SIG-M5 treated with dmso at 0.1 percent for 504 hours (cell line): ENCODE measurements at regions not wholly inside any gene's neighbourhood (a gene's known extent, or its start where the extent isn't known, plus 50 kb on each side); places are given as distances from the start of the nearest gene placed in this dataset.

Source experiments
- DNase-seq: peaks from one replicate; lab custom pipeline; 2025; ENCODE audit not compliant: unreplicated experiment; lab: John Stamatoyannopoulos, UW

DNA sequence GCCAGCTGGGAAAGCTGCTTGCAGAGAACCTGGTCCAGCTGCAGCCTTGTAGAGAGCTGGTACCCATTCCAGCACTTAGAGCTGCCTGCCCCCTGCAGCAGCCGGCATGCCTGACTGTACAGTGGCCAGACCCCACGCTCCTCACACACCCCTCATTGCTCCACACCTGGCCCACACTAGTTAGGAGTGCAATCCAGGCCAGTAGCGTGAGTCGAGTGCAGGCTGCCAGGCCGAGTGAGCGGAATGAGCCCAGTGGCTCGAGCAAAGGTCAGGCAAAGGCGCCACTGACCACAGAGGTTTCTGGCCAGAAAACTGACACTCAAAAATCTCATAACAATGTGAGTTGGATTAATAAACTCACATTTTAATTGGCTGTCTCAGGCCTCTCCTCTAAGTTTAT is 921.7 kb upstream of the KCND2 start:
- DNase-seq: no peak

DNA sequence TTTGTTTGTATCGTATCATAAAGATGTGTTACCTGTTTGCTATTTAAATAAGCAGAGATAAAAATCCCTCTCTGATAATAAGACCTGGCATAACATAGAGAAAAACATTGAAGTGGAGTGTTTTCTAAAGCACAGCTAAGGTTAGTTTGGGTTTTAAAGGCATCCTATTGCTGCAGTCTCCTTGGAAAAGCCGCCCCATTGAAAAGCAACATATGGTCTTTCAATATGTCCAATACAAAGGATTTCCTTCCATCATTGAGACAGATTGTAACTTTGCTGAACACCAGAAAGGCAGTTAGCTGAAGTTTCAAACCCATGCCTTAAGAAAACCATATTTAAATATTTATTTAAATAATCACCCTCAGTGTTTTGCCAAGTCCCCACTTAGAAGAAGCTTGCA is 898.5 kb upstream of the KCND2 start:
- DNase-seq: no peak

DNA sequence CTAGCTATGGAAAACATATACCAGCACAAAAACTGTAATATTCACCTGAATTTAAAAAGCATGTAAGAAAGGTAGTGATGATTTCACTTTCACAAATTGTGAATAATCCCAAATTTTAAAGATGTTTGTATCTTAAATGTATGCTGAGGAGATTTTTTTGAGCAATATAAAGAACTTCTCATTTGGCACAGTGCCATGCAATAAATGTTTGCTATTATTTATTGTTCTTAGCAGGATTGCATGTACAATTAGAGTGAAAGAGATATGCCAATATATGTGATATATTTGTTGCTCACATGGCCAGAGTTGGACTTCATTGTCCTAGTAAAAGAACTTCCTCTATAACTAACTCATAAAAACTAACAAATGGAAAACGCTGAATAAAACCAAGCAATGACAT is 895.1 kb upstream of the KCND2 start:
- no peak for DNase-seq

DNA sequence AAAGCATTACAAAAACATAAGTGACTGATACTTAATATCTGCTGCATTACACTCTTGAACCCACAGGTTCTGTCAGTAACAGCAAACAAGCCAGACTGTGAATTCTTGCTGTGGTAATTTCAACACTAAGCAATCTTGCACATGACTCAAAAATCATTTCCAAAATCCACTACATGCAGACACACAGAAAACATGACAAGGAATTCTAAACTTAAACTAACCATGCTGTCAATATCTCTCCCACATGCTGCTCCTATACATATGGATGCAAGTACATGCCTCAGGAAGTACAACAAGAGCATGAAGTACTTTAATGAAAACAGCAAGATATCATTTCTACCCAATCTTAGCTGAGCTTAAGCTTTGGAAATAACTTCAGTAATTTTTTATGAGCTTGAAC is 890.2 kb upstream of the KCND2 start:
- no peak for DNase-seq

DNA sequence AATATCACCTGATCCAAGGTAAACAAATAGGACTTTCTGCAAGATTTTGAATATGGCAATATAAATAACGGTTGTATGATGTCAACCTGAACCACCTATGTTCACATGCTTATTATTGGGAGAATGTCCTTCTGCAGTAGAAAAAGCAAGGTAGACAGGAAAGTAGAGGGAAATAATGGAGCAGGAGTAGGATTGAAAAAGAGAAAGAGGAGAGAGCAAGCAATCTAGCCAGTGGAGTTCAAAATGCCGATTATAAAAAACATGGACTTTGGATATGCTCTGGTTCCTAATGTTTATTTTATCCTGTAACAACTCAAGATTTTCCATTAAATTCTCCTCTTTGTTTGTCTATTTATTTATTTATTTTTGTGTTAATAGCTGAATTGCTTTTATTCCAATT is 878.0 kb upstream of the KCND2 start:
- no peak for DNase-seq

DNA sequence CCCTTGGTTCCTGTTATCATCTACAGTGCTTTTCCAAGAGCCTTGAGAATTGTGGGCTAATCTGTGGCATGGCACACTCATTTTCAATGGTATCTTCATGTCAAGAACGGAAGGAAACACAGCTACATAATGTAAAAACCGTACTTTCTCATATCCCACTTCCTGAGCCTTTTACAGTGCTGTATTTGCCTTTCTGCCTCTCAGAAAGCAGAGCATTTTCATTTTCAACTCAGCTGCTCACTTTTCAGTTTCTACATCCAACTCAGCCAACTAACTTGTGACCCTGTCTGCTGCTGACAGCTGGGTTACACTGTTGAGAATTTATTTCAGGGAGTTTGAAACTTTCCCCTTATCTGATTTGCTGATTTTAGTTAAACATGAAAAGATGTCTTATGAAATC is 875.8 kb upstream of the KCND2 start:
- DNase-seq: no peak

DNA sequence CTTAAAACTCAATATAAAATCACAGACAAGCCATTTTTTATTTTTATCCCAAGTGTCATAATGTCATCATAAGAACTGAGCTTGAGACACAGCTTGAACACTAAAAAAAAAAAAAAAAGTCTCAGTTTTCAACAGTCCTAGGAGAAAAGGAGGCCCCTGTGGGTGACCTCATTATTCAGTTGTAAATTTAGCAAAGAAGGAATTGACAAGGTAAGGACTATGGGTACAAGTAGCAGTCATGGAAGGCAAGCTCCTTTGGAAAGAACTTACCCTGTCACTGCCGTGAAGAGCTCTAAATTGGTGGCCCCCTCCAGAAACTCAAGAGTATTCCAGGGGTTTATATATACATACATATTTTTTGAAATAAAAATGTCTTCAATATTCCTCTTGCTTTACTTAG is 864.4 kb upstream of the KCND2 start:
- DNase-seq: no peak

DNA sequence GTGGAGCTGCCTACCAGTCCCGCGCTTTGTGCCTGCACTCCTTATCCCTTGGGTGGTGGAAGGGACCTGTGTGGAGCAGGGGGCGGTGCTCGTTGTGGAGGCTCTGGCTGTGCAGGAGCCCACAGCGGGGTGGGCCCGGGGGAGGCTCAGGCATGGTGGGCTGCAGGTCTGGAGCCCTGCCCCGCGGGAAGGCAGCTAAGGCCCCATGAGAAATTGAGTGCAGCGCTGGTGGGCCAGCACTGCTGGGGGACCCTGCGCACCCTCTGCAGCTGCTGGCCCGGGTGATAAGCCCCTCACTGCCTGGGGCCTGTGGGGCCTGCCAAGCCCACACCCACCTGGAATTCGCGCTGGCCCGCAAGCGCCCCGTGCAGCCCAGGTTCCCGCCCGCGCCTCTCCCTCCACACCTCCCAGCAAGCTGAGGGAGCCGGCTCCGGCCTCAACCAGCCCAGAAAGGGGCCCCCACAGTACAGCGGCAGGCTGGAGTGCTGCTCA is 859.6 kb upstream of the KCND2 start:
- DNase-seq: no peak

DNA sequence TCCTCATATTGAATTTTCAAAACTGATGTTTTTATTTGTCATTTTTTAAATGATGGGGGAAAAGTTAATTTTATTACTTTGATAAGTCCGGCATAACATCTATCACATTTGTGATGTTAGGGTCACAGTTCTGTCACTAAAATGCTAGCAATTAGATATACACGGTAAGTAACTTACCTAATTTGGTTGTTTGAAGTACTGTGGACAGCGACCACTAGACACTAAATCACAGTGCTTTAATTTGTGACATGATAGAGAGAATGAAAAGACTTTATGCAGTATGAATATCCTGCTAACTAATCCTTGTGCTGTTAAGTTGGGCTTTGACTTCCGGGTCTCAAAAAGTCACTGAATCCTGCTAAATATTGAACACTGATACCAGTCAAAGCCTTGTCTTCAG is 857.3 kb upstream of the KCND2 start:
- DNase-seq: no peak

DNA sequence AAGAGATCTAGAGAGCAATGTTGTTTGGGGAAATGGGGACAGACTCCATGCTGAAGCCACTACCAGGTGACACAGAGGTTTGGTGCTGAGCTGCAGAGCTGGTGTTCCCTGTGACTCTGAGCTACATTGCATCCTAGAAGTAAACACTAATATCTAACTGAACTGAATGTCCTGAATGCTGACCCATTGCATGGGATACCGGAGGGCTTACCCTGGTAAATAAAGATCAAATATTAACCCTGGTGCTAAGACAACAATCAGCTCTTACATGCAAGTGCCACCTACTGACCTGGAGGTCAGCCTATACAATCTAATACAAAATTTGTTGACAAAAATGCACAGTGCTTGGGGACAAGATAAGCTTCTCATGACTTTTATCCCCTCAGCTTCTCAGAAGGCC is 851.3 kb upstream of the KCND2 start:
- no peak for DNase-seq

DNA sequence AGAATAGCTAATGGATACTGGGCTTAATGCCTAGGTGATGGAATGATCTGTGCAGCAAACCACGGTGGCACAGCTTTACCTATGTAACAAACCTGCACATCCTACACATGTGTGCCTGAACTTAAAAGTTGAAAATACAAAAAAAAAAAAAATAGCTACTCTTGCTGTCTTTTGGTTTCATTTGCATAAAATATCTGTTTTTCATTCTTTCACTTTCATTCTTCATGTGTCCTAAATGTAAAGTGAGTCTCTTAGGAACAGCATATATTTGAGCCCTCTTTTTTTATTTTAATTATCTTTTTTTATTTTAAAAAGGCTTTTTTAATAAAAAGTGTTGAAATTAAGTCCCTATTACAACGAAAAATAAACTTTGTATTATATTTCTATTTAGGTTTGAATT is 836.1 kb upstream of the KCND2 start:
- no peak for DNase-seq

DNA sequence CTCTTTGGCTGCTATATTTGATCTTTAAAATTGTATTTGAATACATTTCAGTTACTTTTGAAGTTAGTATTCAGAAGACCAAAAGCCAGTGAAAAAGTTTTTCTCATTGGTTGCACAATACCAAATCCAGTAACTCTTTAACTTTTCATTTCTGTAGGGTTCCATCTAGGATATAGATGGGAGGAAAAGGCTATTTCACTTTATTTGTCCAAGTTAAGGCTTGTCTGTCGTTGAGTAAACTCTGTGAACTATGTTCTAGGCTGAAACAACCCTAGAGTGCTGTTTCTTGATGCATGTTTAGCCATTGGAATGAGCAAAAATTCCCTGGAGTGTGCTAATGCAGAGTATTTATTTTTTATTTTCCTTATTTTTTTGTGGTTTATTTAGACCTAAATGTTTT is 834.7 kb upstream of the KCND2 start:
- no peak for DNase-seq

DNA sequence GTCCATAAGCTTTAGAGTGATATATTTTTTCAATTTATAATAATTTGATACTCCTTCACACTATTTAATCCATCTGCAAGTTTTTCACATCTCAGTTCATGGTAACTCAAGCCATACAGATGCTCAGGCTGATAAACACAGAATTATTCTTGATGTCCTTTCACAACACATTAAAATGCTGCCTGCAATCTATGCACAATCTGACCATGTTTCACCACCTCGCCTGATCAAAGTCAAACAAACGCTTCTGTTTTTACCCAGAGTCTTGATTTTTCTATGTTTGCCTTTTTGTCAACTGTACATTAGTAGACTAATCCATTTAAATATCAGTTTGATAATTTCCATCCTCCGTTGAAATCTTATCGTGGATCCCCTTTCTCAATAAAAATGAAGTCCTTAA is 833.8 kb upstream of the KCND2 start:
- DNase-seq: no peak

DNA sequence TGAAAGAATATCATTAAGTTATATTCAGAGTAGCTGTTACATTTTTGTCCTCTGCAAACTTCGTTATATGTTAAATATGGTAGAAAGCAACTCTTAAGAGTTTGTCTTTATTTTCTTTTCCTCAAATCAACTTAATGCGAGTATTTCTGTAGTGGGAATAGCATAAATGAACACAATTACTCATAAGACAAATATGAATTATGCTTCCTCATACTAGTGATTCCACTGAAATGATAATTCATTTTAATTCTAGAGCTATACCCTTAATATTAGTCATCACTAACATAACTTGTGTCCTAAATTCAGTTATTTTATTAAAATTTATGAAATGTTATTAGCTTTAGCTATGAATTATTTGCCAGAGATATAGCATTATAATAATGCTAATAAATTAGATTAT is 820.6 kb upstream of the KCND2 start:
- no peak for DNase-seq

DNA sequence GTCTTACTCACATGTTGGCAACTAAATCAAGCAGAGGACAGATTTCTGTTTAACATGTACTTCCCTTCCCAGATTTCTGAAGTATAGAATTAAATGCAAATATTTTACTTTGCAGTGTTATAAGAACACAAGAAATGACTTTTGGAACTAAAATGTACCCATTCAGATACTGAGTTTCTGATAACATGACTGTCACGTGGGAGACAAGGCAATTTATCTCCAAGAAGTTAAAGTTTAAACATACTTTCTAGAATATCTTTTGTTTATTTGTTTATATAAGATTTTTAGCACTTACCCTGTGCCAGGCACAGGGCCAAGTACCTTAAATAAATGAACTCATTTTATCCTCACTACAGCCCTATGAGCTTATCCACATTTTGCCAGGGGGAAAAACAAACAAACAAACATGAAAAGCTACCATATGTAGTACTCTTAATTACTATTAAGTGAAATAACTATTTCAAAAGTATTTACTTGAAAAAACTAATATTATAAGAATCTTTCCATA is 807.1 kb upstream of the KCND2 start:
- no peak for DNase-seq

DNA sequence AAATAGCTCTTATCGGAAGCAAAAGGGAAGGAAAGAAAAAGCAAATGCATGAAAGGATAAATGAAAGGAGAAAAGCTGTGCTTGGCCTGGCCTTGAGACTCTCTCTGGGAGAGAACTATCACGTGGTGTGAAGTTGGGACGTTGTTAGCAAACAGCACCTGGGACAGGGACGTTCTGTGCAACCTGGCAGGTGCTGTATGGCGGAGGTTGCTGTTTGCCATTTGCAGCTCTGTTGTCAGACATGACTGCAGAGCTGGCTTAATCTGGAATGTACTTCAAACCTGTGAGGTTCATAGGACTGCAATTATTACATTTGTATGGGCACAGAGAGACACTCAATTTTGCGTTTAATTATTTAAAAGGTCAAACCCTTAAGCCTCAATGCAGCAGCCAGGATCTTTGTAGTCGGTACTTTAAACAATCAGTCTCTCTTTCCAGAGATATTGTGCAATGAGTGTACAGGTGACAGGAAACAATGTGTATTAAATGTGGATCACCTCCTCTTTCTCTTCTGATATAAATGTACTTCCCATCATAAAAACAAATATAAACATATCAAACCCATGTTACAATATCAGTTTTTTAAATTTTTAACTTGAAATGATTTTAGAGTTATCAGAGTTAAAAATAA is 800.5 kb upstream of the KCND2 start:
- no peak for DNase-seq

DNA sequence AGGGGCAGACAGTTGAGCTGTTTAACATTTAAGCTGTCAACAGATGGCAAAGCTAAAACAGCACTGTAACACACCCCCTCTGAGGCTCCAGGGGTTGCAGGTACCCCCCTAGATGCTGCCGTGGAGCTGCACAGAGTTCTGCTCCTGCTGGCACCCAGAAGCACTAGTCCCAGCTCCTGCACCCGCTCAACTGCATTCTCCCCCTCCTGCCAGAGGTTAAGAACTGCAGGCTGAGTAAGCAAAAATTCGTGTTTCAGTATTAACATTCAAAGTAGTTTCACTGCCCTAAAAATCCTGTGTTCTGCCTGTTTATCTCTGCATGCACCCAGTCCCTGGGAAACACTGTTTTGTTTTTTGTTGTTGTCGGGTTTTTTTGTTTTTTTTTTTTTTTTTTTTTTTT is 790.8 kb upstream of the KCND2 start:
- DNase-seq: peak; percentile 72

DNA sequence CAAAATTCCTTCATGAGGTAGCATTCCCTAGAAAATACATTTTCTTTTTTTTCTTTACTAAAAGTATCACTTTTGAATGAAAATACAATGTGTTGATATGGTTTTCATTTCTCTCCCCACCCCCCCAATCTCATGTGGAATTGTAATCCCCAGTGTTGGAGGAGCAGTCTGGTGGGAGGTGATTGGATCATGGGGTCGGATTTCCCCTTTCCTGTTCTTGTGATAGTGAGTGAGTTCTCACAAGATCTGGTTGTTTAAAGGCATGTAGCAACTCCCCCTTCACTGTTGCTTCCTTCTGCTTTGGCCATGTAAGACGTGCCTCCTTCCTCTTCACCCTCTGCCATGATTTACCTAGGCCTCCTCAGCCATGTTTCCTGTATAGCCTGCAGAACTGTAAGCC is 790.3 kb upstream of the KCND2 start:
- DNase-seq: no peak

DNA sequence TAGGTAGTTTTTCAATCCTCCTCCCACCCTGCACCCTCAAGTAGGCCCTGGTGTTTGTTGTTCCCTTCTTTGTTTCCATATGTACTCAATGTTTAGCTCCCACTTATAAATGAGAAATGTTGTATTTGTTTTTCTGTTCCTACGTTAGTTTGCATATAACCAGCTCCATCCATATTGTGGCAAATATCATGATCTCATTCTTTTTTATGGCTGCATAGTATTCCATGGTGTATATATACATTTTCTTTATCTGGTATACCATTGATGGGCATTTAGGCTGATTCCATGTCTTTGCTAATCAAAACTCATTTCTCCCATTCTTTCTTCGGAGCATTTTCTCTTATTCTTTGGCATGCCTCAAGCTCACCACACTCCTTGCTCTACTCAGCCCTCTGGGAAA is 789.6 kb upstream of the KCND2 start:
- no peak for DNase-seq

DNA sequence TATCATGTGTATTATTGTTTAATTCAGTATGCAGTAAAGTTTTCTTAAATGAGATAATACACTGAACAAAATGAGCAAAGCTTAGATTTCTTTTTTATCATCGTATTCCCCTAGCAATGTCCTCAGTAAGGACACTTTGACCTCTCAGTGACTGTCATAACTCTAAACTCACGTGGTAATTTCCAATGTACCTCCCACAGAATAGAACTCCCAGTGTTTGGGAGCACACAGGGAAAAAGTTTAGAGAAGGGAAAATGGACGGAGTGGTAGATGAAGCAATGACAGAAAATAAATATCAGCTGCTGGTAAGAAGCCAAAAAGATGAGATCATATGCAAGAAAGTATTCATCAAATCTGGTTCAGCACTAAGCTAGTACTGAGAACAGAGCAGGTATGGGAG is 758.6 kb upstream of the KCND2 start:
- DNase-seq: no peak

DNA sequence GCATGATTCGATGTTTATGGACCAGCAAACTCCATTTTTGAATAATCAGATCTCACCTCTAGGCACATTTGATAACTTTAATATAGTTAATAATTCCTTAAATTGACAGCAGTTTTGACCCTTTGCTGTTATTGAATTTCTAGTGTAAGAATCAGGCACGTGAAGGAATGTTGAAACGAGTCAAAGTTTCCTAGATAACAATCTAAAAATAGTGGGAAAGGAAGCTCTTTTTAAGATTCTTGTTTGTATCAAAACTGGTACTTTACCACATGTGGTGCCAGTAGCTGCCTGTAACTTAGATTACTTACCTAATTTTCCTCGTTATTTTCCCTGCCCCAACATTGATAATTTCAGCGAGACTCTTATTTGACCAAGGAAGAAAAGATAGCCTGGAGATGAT is 757.8 kb upstream of the KCND2 start:
- no peak for DNase-seq

DNA sequence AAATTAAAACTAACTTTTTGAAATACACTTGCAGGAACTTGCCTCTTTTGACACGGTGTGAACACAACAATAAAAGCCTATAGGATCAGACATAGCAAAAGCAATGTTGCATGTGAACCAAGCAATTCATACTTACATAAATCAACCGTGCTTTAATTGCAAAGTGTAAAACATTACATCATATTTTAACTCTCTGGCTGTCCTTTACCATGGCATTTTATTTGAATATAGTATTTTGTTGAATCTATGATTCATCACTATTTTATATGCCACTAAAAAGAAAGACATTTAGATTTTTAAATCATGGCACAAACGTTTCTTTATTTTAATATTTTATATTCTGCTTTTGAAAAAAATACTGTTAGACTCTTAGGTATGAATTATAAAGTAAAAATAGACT is 757.0 kb upstream of the KCND2 start:
- no peak for DNase-seq

DNA sequence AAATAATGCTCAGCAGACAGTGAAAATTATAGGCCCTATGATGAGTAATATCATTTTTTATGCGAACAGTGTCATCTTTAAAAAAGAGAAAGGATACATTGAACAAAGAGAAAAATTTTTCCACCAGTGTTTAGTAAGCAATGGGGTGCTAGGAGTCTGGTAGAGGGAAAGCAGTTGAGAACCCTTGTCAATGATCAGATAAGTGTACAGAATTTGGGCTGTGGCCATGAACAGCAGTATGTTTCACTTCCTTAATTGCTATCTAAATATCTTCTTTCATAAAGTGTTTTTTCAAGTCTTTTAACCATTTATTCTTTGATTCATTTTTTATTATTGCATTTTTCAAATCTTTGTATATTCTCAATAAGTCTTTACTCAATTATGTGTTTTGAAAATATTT is 750.7 kb upstream of the KCND2 start:
- DNase-seq: no peak
